SJSA1 (cell line): ENCODE measurements at regions not wholly inside any gene's neighbourhood (a gene's known extent, or its start where the extent isn't known, plus 50 kb on each side); places are given as distances from the start of the nearest gene placed in this dataset.
"Not testable (repeated sequence)": the region's sequence is repeated elsewhere in the genome, so short reads cannot be mapped to it uniquely, and the experiment has no call there.

Source experiments
- DNase-seq, 2 experiments: peaks; one replicate each; pipeline ENCODE4 v3.0.0-alpha.2; 2015 to 2020; ENCODE audit warnings: low spot score in 2 of 2, low read depth in 1 of 2
- H3K27ac ChIP-seq: fragments of 250-450 bp; sonication (Bioruptor Pico); 2 replicates; pipeline ENCODE4 v1.5.1; 2020; ENCODE audit warnings: mild to moderate bottlenecking, moderate library complexity
- H3K27me3 ChIP-seq: fragments of 250-450 bp; sonication (Bioruptor Pico); replicated peaks from 2 replicates; pipeline ENCODE4 v1.5.1; 2020; ENCODE audit warnings: mild to moderate bottlenecking, moderate library complexity
- H3K36me3 ChIP-seq: fragments of 250-450 bp; sonication (Bioruptor Pico); 2 replicates; pipeline ENCODE4 v1.5.1; 2020; ENCODE audit warnings: mild to moderate bottlenecking
- H3K4me1 ChIP-seq: fragments of 250-450 bp; sonication (Bioruptor Pico); replicated peaks from 2 replicates; pipeline ENCODE4 v1.6.1; 2021; ENCODE audit warnings: mild to moderate bottlenecking
- H3K4me3 ChIP-seq: fragments of 250-450 bp; sonication (Bioruptor Pico); 2 replicates; pipeline ENCODE4 v1.5.1; 2020; ENCODE audit warnings: mild to moderate bottlenecking
- H3K9me3 ChIP-seq: fragments of 250-450 bp; sonication (Bioruptor Pico); replicated peaks from 2 replicates; pipeline ENCODE4 v1.5.1; 2020; ENCODE audit warnings: mild to moderate bottlenecking

DNA sequence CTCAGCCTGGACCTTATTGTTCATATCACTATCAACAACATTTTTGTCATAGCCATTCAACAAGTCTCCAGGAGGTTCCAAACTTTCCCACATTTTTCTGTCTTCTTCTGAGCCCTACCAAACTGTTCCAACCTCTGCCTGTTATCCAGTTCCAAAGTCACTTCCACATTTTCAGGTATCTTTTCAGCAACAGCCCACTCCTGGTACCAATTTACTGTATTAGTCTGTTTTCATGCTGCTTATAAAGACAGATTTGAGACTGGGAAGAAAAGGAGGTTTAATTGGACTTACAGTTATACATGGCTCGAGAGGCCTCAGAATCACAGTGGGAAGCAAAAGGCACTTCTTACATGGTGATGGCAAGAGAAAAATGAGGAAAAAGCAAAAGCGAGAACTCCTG, 1107.4 kb upstream of the INTU start:
- not testable (repeated sequence) for H3K4me1 ChIP-seq, H3K4me3 ChIP-seq, H3K9me3 ChIP-seq, H3K27me3 ChIP-seq, H3K27ac ChIP-seq, H3K36me3 ChIP-seq, DNase-seq

- Histone ChIP-seq H3K4me1 (no peaks in the 10 kb centered on the region), H3K36me3 (no peaks in the 10 kb centered on the region), H3K27me3 (no peaks in the 10 kb centered on the region), H3K4me3 (no peak overlapping the region), H3K27ac (no peak overlapping the region), H3K9me3 (no peaks in the 10 kb centered on the region)
- no peak for DNase-seq
Observed at GRCh38 chr4:126526335-126526734, 1106.4 kb upstream of the INTU start.

- H3K4me3 ChIP-seq: no peak overlapping the region
- H3K27me3 ChIP-seq: no peaks in the 10 kb centered on the region
- no peak for DNase-seq
- no peak overlapping the region for H3K27ac ChIP-seq
- no peaks in the 10 kb centered on the region for H3K36me3 ChIP-seq
- no peaks in the 10 kb centered on the region for H3K9me3 ChIP-seq
- H3K4me1 ChIP-seq: no peaks in the 10 kb centered on the region
Observed at GRCh38 chr4:126529997-126530396, 1102.8 kb upstream of the INTU start.

GRCh38 chr4:126530996-126531585, 1101.7 kb upstream of the INTU start:
- H3K4me1 ChIP-seq: no peaks in the 10 kb centered on the region
- no peak overlapping the region for H3K27ac ChIP-seq
- DNase-seq: no peak

DNA sequence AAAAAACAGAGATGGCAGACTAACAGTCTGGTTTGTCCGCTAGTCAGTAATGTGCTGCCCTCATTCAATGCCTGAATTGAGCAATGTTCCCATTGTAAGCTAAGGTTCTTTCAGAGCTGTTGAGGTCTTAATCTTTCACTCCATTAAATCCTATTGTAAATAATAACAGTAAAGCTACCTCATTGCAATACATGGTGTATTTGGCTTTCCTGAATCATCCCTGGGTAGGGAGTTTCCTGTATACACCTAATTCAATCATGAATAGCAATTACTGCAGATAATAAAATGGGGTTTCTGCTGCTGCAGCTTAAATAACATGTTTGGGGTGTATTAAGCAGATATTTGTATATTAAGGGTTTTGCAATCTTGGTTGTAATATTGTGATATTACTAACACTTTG, 1100.2 kb upstream of the INTU start:
- Histone ChIP-seq H3K27me3 (no peaks in the 10 kb centered on the region), H3K27ac (no peak overlapping the region), H3K4me1 (no peaks in the 10 kb centered on the region), H3K36me3 (no peaks in the 10 kb centered on the region), H3K9me3 (no peaks in the 10 kb centered on the region), H3K4me3 (no peak overlapping the region)
- DNase-seq: no peak

More at GRCh38 chr4:126530996-126531585, 1101.7 kb upstream of the INTU start:
- H3K27me3 ChIP-seq: no peaks in the 10 kb centered on the region
- no peak overlapping the region for H3K4me3 ChIP-seq
- H3K36me3 ChIP-seq: no peaks in the 10 kb centered on the region
- H3K9me3 ChIP-seq: no peaks in the 10 kb centered on the region

- H3K4me1 ChIP-seq: no peaks in the 10 kb centered on the region
- no peak overlapping the region for H3K4me3 ChIP-seq
- no peak overlapping the region for H3K27ac ChIP-seq
- H3K27me3 ChIP-seq: no peaks in the 10 kb centered on the region
- no peaks in the 10 kb centered on the region for H3K36me3 ChIP-seq
- H3K9me3 ChIP-seq: no peaks in the 10 kb centered on the region
- no peak for DNase-seq
Observed at GRCh38 chr4:126533146-126533805, 1099.5 kb upstream of the INTU start.

- Histone ChIP-seq H3K27me3 (no peaks in the 10 kb centered on the region), H3K36me3 (no peaks in the 10 kb centered on the region), H3K4me1 (no peaks in the 10 kb centered on the region), H3K27ac (no peak overlapping the region), H3K4me3 (no peak overlapping the region), H3K9me3 (no peaks in the 10 kb centered on the region)
- no peak for DNase-seq
Observed at GRCh38 chr4:126539771-126540170, 1093.0 kb upstream of the INTU start.

- no peak overlapping the region for H3K27ac ChIP-seq
- no peaks in the 10 kb centered on the region for H3K36me3 ChIP-seq
- no peak overlapping the region for H3K4me3 ChIP-seq
- no peaks in the 10 kb centered on the region for H3K4me1 ChIP-seq
- H3K27me3 ChIP-seq: no peaks in the 10 kb centered on the region
- DNase-seq: no peak
- H3K9me3 ChIP-seq: no peaks in the 10 kb centered on the region
Observed at GRCh38 chr4:126541820-126542219, 1090.9 kb upstream of the INTU start.

DNA sequence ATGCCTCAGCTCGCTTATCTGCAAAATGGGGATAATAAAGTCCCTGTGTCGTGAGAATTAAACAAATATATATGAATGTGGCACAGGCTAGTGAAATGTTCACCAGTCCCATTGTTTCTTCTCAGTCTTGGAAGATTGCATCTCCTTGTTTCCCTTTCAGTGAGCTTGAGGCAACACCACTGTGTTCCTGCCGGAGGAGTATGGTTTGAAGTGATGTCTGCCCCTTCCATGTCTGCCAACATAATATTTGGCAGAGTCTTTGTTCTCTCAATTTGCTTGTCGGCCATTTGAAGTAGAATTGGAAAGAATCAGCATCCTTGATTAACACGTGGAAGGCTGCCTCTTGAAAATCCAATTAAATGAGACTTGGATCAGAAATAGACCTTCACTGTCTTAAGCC, 1088.5 kb upstream of the INTU start:
- Histone ChIP-seq H3K9me3 (no peaks in the 10 kb centered on the region), H3K36me3 (no peaks in the 10 kb centered on the region)

DNA sequence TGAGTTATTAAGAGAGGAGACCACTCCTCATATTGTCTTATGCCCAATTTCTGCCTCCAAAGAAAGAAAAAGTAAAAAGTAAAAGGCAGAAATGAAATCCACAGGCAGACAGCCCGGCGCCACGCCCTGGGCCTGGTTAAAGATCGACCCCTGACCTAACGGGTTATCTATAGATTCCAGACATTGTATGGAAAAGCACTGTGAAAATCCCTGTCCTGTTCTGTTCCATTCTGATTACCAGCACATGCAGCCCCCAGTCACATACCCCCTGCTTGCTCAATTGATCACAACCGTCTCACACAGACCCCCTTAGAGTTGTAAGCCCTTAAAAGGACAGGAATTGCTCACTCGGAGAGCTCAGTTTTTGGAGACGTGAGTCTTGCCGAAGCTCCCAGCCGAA, 1086.6 kb upstream of the INTU start:
- not testable (repeated sequence) for H3K9me3 ChIP-seq, H3K4me1 ChIP-seq, H3K27me3 ChIP-seq, H3K36me3 ChIP-seq, DNase-seq, H3K27ac ChIP-seq, H3K4me3 ChIP-seq

More for the DNA sequence above, 1088.5 kb upstream of the INTU start:
- Histone ChIP-seq H3K27ac (no peak overlapping the region), H3K4me1 (no peaks in the 10 kb centered on the region), H3K27me3 (no peaks in the 10 kb centered on the region), H3K4me3 (no peak overlapping the region)
- DNase-seq: no peak

GRCh38 chr4:126547352-126547751, 1085.4 kb upstream of the INTU start:
- no peak overlapping the region for H3K4me3 ChIP-seq
- no peaks in the 10 kb centered on the region for H3K9me3 ChIP-seq
- no peaks in the 10 kb centered on the region for H3K27me3 ChIP-seq
- H3K27ac ChIP-seq: no peak overlapping the region
- no peak for DNase-seq
- no peaks in the 10 kb centered on the region for H3K4me1 ChIP-seq
- H3K36me3 ChIP-seq: no peaks in the 10 kb centered on the region

DNA sequence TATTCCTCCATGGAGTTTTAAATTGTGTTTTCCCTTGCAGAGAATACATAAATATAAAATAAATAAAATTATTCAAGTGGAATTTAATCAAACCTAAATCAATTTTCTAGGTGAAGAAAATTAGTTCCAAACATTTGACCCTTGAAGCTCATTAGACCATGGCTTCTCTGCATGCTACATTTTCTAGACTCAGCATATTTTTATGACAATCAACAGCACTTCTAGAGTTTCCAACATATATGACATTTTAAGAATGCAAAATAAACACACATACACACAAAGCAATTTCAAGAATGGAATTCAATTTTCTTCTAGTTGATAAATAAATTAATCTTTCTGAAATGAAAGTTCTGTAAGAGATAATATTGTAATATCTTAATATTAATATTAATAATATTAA, 1083.9 kb upstream of the INTU start:
- Histone ChIP-seq H3K27ac (no peak overlapping the region), H3K36me3 (no peaks in the 10 kb centered on the region), H3K4me3 (no peak overlapping the region), H3K27me3 (no peaks in the 10 kb centered on the region), H3K9me3 (no peaks in the 10 kb centered on the region), H3K4me1 (no peaks in the 10 kb centered on the region)
- DNase-seq: no peak

DNA sequence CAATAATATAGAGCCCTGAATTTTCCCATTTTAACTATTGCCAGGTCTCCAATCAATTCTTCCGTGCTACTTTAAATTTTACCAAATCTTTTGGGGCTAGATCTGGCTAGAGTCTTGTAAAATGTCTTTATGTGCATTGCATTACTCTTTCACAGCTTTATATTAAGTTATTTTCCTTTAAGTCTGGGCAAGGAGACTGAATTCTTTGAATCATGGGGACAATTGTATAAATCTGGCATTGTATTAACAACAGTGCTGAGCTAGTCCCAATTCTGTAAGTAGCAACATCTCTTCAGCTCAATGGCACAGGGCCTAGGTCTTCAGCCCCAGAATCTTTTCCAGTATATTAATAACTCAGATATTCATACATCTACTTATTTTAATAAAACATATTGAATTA, 1080.4 kb upstream of the INTU start:
- H3K36me3 ChIP-seq: no peaks in the 10 kb centered on the region

GRCh38 chr4:126553248-126553647, 1079.5 kb upstream of the INTU start:
- Histone ChIP-seq H3K9me3 (no peaks in the 10 kb centered on the region), H3K4me1 (no peaks in the 10 kb centered on the region), H3K27ac (no peak overlapping the region), H3K36me3 (no peaks in the 10 kb centered on the region), H3K27me3 (no peaks in the 10 kb centered on the region), H3K4me3 (no peak overlapping the region)
- no peak for DNase-seq

More for the DNA sequence above, 1080.4 kb upstream of the INTU start:
- no peaks in the 10 kb centered on the region for H3K4me1 ChIP-seq
- DNase-seq: no peak
- H3K4me3 ChIP-seq: no peak overlapping the region
- no peaks in the 10 kb centered on the region for H3K27me3 ChIP-seq
- H3K27ac ChIP-seq: no peak overlapping the region
- H3K9me3 ChIP-seq: no peaks in the 10 kb centered on the region

- no peak for DNase-seq
- Histone ChIP-seq H3K9me3 (no peaks in the 10 kb centered on the region), H3K36me3 (no peaks in the 10 kb centered on the region)
Observed at GRCh38 chr4:126558596-126558995, 1074.2 kb upstream of the INTU start.

More at GRCh38 chr4:126558596-126558995, 1074.2 kb upstream of the INTU start:
- Histone ChIP-seq H3K27me3 (no peaks in the 10 kb centered on the region), H3K4me3 (no peak overlapping the region), H3K27ac (no peak overlapping the region), H3K4me1 (no peaks in the 10 kb centered on the region)
